ENCODE measurements at regions not wholly inside any gene's neighbourhood (a gene's known extent, or its start where the extent isn't known, plus 50 kb on each side); places are given as distances from the start of the nearest gene placed in this dataset.

DNA sequence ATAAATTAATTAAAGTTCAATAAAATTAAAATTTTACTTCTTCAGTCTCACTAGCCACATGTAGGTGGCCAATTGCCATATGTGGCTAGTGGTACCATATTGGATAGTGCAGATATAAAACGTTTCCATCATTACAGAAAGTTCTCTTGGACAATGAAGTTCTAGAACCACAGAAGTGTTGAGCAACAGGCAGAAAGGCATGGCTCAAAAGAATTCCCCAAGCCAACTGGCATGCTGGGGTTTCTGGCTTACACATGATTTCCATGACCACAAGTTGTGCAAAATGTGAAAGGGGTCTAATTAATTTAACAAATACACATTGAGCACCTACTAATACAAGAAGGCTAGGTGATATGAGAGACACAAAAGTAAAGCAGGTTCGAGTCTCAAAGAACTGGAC lies 72.2 kb upstream of the CDC42BPA start:
- H3K27ac ChIP-seq = no peak overlapping the region
- no peak for DNase-seq
- in situ Hi-C loops (cut with MboI; ENCODE audit: low pct_ligation_motif_present in 1 of 4, low pct_unique_long_range_greater_than_20kb in 1 of 4, low sequenced_read_pairs in 3 of 4) (no loop called here), intact Hi-C loops (cut with DNase I; ENCODE audit: low total_unique reads) (no loop called here)
- no peak for TF ChIP-seq POLR2AphosphoS5 (IDR thresholded peaks at IDR 0.05)
- TF ChIP-seq, protein P1, sequence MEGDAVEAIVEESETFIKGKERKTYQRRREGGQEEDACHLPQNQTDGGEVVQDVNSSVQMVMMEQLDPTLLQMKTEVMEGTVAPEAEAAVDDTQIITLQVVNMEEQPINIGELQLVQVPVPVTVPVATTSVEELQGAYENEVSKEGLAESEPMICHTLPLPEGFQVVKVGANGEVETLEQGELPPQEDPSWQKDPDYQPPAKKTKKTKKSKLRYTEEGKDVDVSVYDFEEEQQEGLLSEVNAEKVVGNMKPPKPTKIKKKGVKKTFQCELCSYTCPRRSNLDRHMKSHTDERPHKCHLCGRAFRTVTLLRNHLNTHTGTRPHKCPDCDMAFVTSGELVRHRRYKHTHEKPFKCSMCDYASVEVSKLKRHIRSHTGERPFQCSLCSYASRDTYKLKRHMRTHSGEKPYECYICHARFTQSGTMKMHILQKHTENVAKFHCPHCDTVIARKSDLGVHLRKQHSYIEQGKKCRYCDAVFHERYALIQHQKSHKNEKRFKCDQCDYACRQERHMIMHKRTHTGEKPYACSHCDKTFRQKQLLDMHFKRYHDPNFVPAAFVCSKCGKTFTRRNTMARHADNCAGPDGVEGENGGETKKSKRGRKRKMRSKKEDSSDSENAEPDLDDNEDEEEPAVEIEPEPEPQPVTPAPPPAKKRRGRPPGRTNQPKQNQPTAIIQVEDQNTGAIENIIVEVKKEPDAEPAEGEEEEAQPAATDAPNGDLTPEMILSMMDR (IDR thresholded peaks at IDR 0.05) = no peak
- TF ChIP-seq POLR2A (IDR thresholded peaks at IDR 0.05) = no peak
- no peak for TF ChIP-seq EP300 (IDR thresholded peaks at IDR 0.05; ENCODE audit: low read depth)
- H3K4me3 ChIP-seq = no peak overlapping the region
- peaks cover 0 to 6% (median 0%) of the 10 kb centered on the region in 4 donors for H3K4me1 ChIP-seq
- H3K27me3 ChIP-seq = no peaks in the 10 kb centered on the region
- no peaks in the 10 kb centered on the region for H3K36me3 ChIP-seq
- 65 to 75% methylated on average over 2 of the region's 2 CpGs for WGBS, 2 donors (ENCODE audit: low coverage in 1 of 2)
- no peaks in the 10 kb centered on the region for H3K9me3 ChIP-seq

DNA sequence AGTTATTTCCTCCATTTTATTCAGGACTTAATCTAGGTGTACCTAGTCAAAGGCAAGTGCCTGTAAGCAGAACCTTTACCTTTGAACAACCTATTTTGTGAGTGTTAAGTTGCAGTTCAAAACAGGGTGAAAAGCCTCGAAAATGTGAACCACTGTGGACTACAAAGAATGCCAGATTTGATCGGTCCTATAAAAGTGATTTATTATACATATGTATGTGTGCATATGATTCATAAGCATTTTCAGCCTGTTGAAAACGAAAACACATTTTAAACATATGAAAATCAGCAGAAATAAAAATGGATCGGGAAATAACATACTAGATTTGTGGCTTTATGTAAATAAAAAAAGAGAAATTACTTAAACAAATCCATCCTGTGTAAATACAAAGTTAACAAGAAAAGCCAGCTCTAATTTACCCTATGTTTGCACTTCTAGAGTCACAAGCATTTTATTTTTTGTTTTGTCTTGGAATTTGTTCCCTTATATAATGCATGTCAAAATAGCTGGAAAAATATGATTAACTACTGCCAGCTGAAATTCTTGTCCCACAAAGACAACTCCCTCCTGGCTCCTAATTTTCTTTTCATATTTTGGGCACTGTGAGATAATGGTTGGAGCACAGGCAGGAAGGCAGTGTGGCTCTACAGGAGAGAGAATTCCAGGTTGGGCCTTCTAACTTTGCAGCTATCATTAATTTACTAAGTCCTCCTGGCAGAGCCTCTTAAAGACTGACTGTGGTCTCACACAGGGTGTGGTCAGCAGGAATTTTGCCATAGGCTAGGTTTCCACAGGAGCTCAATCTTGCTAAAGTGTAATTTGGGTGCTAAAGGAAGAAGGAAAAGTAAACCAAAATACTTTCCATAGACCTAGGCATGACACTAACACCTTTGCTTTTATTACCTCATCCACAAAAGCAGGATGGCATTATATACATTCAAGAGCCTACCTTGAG lies 70.2 kb upstream of the CDC42BPA start:
- Histone ChIP-seq H3K36me3 (no peaks in the 10 kb centered on the region), H3K4me3 (no peak overlapping the region), H3K9me3 (no peaks in the 10 kb centered on the region), H3K27me3 (no peaks in the 10 kb centered on the region), H3K4me1 (peaks cover 0 to 6% (median 0%) of the 10 kb centered on the region in 4 donors), H3K27ac (no peak overlapping the region)
- intact Hi-C loops (cut with DNase I; ENCODE audit: low total_unique reads) (no loop called here), in situ Hi-C loops (cut with MboI; ENCODE audit: low pct_ligation_motif_present in 1 of 4, low pct_unique_long_range_greater_than_20kb in 1 of 4, low sequenced_read_pairs in 3 of 4) (no loop called here)
- TF ChIP-seq POLR2AphosphoS5 (IDR thresholded peaks at IDR 0.05) (no peak), EP300 (IDR thresholded peaks at IDR 0.05; ENCODE audit: low read depth) (no peak), POLR2A (IDR thresholded peaks at IDR 0.05) (no peak)
- TF ChIP-seq, protein P1 (IDR thresholded peaks at IDR 0.05) = no peak
- 32 to 53% methylated on average over 3 to 4 of the region's 4 CpGs for WGBS, 2 donors (ENCODE audit: low coverage in 1 of 2)
- no peak for DNase-seq

DNA sequence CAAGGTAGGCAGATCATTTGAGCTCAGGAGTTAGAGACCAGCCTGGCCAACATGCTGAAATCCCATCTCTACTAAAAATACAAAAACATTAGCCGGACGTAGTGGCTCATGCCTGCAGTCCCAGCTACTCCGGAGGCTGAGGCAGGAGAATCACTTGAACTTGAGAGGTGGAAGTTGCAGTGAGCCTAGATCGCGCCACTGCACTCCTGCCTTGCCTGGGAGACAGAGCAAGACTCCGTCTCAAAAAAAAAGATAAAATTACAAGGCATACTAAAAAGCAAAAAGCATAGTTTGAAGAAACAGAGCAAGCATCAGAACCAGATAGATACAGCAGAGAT lies 61.2 kb upstream of the CDC42BPA start:
- intact Hi-C loops (cut with DNase I; ENCODE audit: low total_unique reads) (no loop called here), in situ Hi-C loops (cut with MboI; ENCODE audit: low pct_ligation_motif_present in 1 of 4, low pct_unique_long_range_greater_than_20kb in 1 of 4, low sequenced_read_pairs in 3 of 4) (no loop called here)
- H3K36me3 ChIP-seq = no peaks in the 10 kb centered on the region
- no peaks in the 10 kb centered on the region for H3K27me3 ChIP-seq
- H3K4me3 ChIP-seq = no peak overlapping the region
- TF ChIP-seq POLR2AphosphoS5 (IDR thresholded peaks at IDR 0.05) = no peak
- no peak for TF ChIP-seq EP300 (IDR thresholded peaks at IDR 0.05; ENCODE audit: low read depth)
- no peak for TF ChIP-seq POLR2A (IDR thresholded peaks at IDR 0.05)
- TF ChIP-seq, protein P1 (IDR thresholded peaks at IDR 0.05) = no peak
- H3K9me3 ChIP-seq = no peaks in the 10 kb centered on the region
- DNase-seq = no peak
- 86 to 100% methylated on average over 2 to 6 of the region's 6 CpGs for WGBS, 2 donors (ENCODE audit: low coverage in 1 of 2)
- no peaks in the 10 kb centered on the region for H3K4me1 ChIP-seq
- no peak overlapping the region for H3K27ac ChIP-seq

DNA sequence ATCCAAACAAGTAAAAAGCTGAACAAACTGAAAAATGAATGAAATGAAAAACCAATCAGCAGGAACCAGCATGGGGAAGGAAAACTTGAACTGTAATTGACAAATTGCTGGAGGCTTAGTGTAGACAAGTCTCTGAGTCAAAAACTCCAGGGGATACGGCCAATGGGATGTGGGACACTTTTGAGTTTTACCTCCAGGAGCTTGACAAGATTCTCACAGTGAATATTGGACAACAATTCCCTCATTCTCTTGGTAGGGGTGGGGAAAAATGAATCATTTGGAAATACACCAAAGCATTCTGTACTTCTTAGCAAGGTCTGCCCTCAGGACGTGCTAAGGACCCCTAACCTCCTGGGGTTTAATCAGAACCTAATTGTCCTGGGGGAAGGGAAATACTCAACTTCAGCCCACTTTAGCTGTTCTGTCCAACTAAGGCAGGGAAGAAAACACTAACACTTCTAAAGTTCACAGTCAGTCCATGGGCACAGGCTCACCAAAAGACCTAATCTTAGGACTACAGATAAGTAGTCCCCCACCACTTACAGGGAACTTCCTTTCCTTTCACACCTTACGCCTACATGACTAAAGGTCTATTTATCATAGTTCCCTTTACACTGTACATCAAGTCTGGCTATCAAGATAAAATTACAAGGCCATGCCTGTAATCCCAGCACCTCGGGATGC lies 60.7 kb upstream of the CDC42BPA start:
- no peaks in the 10 kb centered on the region for H3K9me3 ChIP-seq

More for the DNA sequence above, 60.7 kb upstream of the CDC42BPA start:
- in situ Hi-C loops (cut with MboI; ENCODE audit: low pct_ligation_motif_present in 1 of 4, low pct_unique_long_range_greater_than_20kb in 1 of 4, low sequenced_read_pairs in 3 of 4) = no loop called here
- DNase-seq = no peak
- no peaks in the 10 kb centered on the region for H3K4me1 ChIP-seq
- no peak overlapping the region for H3K27ac ChIP-seq
- TF ChIP-seq, protein P1 (IDR thresholded peaks at IDR 0.05) = no peak
- intact Hi-C loops (cut with DNase I; ENCODE audit: low total_unique reads) = no loop called here
- no peaks in the 10 kb centered on the region for H3K36me3 ChIP-seq
- H3K27me3 ChIP-seq = no peaks in the 10 kb centered on the region
- no peak overlapping the region for H3K4me3 ChIP-seq
- WGBS, 2 donors (ENCODE audit: low coverage in 1 of 2) = 61 to 95% methylated on average over 2 to 4 of the region's 4 CpGs
